GM04503 (cell line): ENCODE measurements at regions not wholly inside any gene's neighbourhood (a gene's known extent, or its start where the extent isn't known, plus 50 kb on each side); places are given as distances from the start of the nearest gene placed in this dataset.
"Not testable (repeated sequence)": the region's sequence is repeated elsewhere in the genome, so short reads cannot be mapped to it uniquely, and the experiment has no call there.

Experiments
- DNase-seq: peaks from one replicate; pipeline ENCODE4 v3.0.0-alpha.2; 2012; ENCODE audit warnings: low read depth

DNA sequence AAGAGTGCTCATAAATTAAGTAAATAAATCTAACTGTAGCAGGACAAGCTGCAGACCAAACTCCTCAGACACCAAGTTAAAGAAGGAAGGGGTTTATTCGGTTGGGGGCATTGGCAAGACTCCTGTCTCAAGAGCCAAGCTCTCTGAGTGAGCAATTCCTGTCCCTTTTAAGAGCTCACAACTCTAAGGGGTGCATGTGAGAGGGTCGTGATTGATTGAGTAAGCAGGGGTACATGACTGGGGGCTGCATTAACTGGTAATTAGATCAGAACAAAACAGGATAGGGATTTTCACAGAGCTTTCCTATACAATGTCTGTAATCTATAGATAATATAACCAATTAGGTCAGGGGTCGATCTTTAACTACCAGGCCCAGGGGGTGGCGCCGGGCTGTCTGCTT is 318.1 kb upstream of the TECRL start:
- not testable (repeated sequence) for DNase-seq

- no peak for DNase-seq
Measured at GRCh38 chr4:64724689-64725088, 315.4 kb upstream of the TECRL start.

GRCh38 chr4:64721106-64721505 is 311.9 kb upstream of the TECRL start:
- DNase-seq, result no peak

DNA sequence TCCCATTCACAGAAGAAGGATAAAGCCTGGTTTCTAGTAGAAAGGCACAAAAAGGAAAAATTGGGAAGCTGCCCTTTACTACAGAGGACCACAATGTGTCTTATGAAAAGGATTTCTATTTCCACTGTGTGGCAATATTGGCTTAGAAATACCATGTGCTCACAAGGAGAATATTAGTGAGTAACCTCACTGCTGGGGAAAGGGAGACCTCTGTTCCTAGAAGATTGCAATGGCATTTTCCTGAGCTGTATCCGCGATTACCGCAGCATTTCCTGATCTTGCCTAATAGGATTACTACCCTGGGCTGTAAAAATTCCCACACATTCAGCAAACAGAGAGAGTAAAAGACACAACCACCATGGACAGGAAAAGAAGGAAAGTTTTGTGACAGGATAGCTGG is 308.8 kb upstream of the TECRL start:
- DNase-seq, result no peak

DNA sequence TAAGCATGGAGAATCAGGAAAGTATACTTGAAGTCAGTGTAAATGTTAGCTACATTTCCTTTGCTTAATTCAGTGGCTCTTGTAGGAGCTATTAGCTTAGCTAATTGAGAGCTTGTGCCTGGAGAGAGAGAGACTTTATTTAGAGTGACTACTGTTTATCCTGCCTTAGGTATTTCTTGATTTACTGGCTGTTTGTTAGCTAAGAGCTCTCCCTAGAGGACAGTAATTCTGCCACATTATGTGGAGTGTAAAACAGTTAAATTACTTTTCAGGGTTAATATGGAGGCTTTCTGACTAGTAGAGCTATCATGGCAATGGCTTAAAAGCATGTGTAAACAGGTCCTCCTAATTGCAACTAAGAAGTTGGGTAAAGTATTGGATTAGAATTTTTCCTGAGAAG is 306.5 kb upstream of the TECRL start:
- no peak for DNase-seq

DNA sequence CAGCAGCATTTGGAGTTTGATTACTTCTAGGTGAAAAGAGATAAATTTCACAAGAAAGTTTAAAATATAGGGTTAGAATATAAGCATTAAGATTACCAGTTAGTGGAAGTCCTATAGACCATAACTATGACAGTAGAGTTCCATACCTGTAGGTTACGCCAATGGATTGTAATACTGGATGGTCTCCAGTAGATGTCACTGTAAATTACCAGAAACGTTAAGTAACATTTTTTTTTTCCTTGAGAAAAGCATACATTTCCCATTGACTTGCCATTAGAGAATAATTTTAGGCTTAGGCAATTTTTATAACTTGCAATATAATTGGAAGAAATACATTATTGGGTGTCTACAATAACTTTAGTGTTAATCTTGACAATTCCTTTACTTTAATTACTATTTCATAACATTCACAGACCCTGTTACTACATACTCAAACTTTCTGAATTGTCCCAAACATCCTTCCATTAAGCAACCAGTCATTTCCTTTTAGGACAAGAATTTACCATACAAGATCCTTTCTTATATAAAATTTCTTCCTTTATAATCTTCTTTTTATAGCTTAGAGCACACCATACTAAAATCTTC is 304.1 kb upstream of the TECRL start:
- DNase-seq, result no peak

GRCh38 chr4:64712590-64712989 is 303.3 kb upstream of the TECRL start:
- DNase-seq, result no peak

DNA sequence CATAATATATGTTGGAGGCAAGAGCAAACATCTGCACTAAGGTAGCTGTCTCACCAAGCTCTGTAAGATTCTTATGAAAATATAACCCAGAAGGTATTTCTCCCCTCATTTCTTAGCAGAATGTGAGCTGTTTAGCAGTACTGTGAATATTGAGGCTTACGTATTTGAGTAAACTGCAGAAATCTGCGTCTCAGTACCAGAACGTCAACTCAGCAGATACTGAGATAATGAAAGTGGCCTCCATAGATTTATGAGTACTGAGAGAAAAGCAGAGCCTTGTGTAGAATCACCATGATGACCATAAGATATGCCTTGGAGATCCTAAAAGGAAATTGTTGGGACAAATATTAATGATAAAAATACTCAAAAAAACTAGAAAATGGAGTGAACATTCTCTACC is 296.7 kb upstream of the TECRL start:
- DNase-seq, result no peak

- no peak for DNase-seq
Measured at GRCh38 chr4:64698171-64698570, 288.9 kb upstream of the TECRL start.

- DNase-seq, result no peak
Measured at GRCh38 chr4:64682946-64683345, 273.7 kb upstream of the TECRL start.

GRCh38 chr4:64682481-64682880 is 273.2 kb upstream of the TECRL start:
- no peak for DNase-seq

GRCh38 chr4:64673121-64673520 is 263.9 kb upstream of the TECRL start:
- DNase-seq, result not testable (repeated sequence)

DNA sequence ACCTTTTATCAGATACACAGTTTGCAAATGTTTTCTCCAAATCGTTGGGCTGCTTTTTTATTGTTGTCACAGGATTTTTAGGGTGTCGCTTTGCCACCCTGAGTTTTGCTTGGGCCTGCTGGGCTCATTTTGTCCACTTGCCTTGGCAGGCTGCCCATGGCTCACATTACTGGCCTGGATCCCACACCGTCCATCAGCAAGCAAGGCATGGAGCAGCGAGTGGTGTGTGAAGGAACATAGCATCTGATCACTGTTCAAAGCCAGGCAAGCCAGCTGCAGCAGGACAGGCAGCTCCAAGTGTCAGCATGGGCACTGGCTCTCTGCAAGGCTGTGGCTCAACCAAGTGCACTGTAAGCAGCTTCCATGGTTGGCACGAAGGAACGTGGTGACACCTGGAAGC is 261.4 kb upstream of the TECRL start:
- DNase-seq, result no peak

GRCh38 chr4:64643841-64644240 is 234.6 kb upstream of the TECRL start:
- DNase-seq, result no peak

GRCh38 chr4:64642936-64643335 is 233.7 kb upstream of the TECRL start:
- DNase-seq, result no peak

DNA sequence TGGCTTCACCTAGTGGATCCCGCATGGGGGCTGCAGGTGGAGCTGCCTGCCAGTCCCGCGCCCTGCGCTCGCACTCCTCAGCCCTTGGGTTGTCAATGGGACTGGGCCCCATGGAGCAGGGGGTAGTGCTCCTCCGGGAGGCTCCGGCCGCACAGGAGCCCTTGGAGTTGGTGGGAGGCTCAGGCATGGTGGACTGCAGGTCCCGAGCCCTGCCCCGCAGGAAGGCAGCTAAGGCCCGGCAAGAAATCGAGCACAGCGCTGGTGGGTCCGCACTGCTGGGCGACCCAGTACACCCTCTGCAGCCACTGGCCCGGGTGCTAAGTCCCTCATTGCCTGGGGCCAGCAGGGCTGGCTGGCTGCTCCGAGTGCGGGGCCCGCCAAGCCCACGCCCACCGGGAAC is 231.2 kb upstream of the TECRL start:
- DNase-seq, result not testable (repeated sequence)

GRCh38 chr4:64625438-64625837 is 216.2 kb upstream of the TECRL start:
- DNase-seq, result no peak

DNA sequence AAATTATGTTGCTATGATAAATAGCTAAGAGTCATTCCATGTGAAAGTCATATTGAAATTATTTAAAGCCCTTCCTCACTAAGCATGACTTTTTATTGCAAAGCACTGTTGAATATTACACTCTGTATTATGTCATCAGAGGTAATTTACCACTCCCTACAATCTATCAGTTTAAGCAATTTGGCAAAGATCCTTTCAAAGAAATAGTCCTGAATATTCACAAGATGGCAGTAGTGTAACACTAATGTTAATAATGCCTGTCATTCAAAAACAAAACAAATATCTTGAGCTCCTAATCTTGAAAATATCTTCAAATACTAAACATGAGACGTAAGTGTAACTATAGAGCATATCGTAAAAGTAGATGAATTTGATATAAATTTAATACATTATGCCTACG is 208.6 kb upstream of the TECRL start:
- no peak for DNase-seq

DNA sequence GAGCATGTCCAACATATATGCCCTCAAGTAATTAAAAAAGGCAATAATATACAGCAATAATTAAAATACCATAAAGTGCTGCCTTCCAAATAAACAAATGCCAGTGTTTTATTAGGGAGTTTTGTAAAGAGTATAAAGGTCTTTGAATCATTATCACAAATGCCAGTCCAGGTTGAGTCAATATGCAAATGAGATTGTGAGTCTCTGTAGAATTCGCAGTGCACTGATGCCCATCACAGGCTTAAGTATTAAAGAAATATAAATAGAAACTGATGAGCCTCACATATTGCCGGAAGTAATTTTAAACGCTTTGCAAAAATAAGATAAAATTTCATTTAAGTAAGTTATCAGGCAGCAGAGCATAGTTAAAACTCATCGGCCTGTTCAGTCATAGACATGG is 205.0 kb upstream of the TECRL start:
- no peak for DNase-seq

DNA sequence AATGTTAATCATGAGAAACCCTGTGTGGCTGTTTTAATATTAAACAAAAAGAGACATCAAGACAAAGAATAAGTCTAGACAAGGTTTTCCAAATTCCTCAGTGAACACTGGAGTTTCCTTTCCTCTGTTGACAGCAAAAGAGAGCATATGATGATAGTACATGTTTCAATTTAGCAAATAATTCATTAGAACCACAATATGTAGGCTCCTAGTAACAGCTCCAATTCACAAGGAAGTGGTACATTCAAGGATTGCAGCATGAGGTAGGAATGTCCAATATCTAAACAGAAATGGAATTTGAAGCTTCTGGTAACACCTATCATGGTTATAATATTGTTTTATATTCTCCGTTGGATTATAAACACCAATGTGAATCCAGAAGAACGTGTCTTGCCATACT is 203.8 kb upstream of the TECRL start:
- DNase-seq, result no peak

DNA sequence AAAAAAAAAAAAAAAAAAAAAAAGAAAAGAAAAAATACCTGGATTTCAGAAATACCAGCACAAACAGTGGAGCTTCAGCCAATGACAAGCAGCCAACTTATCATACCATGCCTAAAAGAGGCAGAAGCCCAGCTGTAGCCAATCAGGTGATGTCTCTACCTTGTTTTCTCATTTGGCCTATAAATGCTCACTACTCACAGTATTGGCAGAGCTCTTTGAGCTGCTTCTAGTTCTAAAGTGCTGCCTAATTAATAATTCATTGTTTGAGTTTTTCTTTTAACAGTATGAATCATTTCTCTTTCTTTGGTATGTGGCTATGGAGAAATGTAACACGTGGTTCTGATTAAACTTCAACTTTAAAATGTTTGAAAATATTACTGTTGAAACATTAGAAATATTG is 188.8 kb upstream of the TECRL start:
- DNase-seq, result no peak

DNA sequence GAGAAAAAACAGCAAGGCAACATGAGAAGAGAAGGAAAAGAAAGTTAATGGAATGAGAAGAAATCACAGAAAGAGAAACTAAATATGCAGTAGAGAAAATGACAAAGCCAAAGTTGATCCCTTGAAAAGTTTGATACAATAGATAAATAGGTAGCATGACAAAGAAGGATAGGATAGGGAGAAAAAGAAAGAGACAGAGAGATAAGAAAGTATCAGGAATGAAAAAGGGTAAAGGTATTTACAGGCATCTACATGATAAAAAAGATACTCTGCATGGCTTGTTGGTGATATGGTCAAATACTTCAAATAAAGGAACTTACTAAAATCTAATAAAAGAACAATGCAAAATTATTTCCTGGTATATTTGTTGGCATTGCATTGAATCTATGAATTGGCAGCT is 185.5 kb upstream of the TECRL start:
- no peak for DNase-seq

DNA sequence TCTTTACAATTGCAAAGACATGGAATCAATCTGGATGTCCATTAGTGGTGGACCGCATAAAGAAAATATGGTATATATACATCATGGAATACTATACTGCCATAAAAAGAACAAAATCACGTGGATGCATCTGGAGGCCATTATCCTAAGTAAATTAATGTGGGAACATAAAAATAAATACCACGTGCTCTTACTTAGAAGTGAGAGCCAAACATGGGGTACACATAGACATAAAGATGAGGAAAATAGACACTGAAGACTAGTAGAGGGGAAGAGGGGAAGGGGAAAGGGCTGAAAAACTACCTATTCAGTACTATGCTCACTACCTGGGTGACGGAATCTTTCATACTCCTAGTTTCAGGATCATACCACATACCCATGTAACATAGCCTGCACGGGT is 179.3 kb upstream of the TECRL start:
- DNase-seq, result no peak

DNA sequence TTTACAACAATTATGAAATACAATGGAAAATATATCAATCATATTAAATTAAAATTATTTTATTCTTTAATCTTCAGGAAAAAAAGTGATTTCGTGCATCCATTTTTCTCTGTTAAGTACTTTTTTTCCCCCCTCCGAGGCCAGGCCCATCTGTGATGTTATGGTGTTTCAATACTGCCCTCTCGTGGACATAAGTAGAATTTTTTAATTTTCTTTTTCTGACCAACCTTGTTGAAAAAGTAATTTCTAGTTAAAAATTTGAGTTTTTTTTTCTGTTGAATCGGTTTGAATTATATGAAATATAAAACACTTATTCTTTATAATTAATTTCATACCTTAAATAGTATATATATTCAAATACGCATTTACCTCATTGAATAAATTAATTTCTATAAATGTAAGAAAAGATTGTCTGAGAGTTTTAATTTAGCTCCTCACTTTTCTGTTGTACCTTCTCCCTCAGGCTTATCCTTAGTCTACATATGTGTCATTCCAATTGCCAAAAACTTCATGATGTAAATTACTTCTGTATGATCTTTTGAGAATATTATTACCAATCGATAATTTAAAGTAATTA is 175.8 kb upstream of the TECRL start:
- no peak for DNase-seq

DNA sequence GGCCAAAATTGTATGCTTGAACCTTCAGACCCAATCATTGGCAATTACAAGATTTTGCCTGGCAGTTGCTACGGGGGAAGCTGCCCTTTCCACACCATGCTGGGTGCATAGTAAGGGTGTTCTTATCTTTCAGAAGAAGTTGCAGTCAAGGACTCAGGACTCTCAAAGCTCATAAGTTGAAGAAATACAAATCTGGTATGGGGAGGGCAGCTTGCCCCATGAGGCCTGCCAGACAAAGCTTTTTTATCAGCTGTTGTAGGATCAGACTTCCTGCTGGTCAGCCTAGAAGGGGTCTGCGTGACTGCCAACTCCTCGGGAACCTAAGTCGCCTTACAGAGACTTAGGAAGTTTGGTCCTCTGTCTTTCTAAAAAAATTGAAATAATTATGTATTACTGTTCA is 174.9 kb upstream of the TECRL start:
- DNase-seq, result no peak
